Neuronal stem cell (in vitro differentiated cells): ENCODE measurements at regions not wholly inside any gene's neighbourhood (a gene's known extent, or its start where the extent isn't known, plus 50 kb on each side); places are given as distances from the start of the nearest gene placed in this dataset.

ENCODE experiments used
- DNase-seq: peaks from one replicate; pipeline ENCODE4 v3.0.0-alpha.2; 2013; ENCODE audit warnings: low spot score
- H2AFZ ChIP-seq: one replicate; pipeline ENCODE4 v1.6.1; 2013; ENCODE audit warnings: mild to moderate bottlenecking, low read length, inconsistent platforms
- H2AK5ac ChIP-seq: 2 replicates; pipeline ENCODE4 v1.6.1; 2013; ENCODE audit warnings: low read depth, mild to moderate bottlenecking, inconsistent platforms, low read length, moderate library complexity, mixed read lengths
- H2BK120ac ChIP-seq: 2 replicates; pipeline ENCODE4 v1.6.1; 2013; ENCODE audit warnings: low read depth, mild to moderate bottlenecking, inconsistent platforms, low read length, moderate library complexity, mixed read lengths
- H2BK12ac ChIP-seq: one replicate; pipeline ENCODE4 v1.6.1; 2013; ENCODE audit warnings: low read length, inconsistent platforms
- H2BK15ac ChIP-seq: 2 replicates; pipeline ENCODE4 v1.6.1; 2013; ENCODE audit warnings: mild to moderate bottlenecking, low read length, inconsistent platforms, mixed read lengths
- H2BK5ac ChIP-seq: one replicate; pipeline ENCODE4 v1.6.1; 2013; ENCODE audit warnings: inconsistent platforms, mild to moderate bottlenecking, low read length, moderate library complexity
- H3K14ac ChIP-seq: one replicate; pipeline ENCODE4 v1.6.1; 2013; ENCODE audit warnings: low read length, inconsistent platforms
- H3K18ac ChIP-seq: 2 replicates; pipeline ENCODE4 v1.6.1; 2013; ENCODE audit warnings: low read length, inconsistent platforms
- H3K23ac ChIP-seq: 2 replicates; pipeline ENCODE4 v1.6.1; 2013; ENCODE audit warnings: low read depth, mild to moderate bottlenecking, mixed read lengths, low read length, inconsistent platforms; ENCODE audit not compliant: poor library complexity
- H3K27ac ChIP-seq: replicated peaks from 3 replicates; pipeline ENCODE4 v1.5.1; 2013; ENCODE audit warnings: low read length, inconsistent platforms
- H3K27me3 ChIP-seq, 3 experiments: 2 replicates each; pipeline ENCODE4 v1.6.1; 2013; ENCODE audit warnings: low read length in 3 of 3, mild to moderate bottlenecking in 2 of 3, inconsistent platforms in 1 of 3, low read depth in 1 of 3, mixed read lengths in 1 of 3, moderate library complexity in 1 of 3; ENCODE audit not compliant: control insufficient read depth in 3 of 3, insufficient read depth in 3 of 3
- H3K36me3 ChIP-seq, 2 donors: replicated peaks in 1 of 2; 2 replicates each; pipeline ENCODE4 v1.6.1; 2013; ENCODE audit warnings: low read length in 2 of 2; ENCODE audit not compliant: control insufficient read depth in 2 of 2, insufficient read depth in 2 of 2
- H3K4ac ChIP-seq: 2 replicates; pipeline ENCODE4 v1.6.1; 2013; ENCODE audit warnings: inconsistent platforms, mild to moderate bottlenecking, low read length, moderate library complexity
- H3K4me1 ChIP-seq, 2 donors: 1 replicate in 1 of 2; 2 replicates in 1 of 2; pipeline ENCODE4 v1.6.1; 2013; ENCODE audit warnings: low read length in 2 of 2, low read depth in 1 of 2; ENCODE audit not compliant: control insufficient read depth in 2 of 2, insufficient read depth in 1 of 2
- H3K4me2 ChIP-seq: one replicate; pipeline ENCODE4 v1.6.1; 2013; ENCODE audit warnings: mild to moderate bottlenecking, low read length, inconsistent platforms; ENCODE audit not compliant: insufficient read depth, poor library complexity, severe bottlenecking
- H3K4me3 ChIP-seq, 2 donors: 2 replicates each; pipeline ENCODE4 v1.5.1; 2013; ENCODE audit warnings: low read length in 2 of 2, mild to moderate bottlenecking in 2 of 2, inconsistent platforms in 1 of 2, moderate library complexity in 1 of 2
- H3K79me1 ChIP-seq: one replicate; pipeline ENCODE4 v1.6.1; 2013; ENCODE audit warnings: low read depth, mild to moderate bottlenecking, inconsistent platforms, low read length, moderate library complexity
- H3K9ac ChIP-seq: one replicate; pipeline ENCODE4 v1.6.1; 2013; ENCODE audit warnings: mild to moderate bottlenecking, low read depth, low read length, inconsistent platforms; ENCODE audit not compliant: poor library complexity
- H3K9me3 ChIP-seq, 2 donors: replicated peaks in 1 of 2; 2 replicates each; pipeline versions ENCODE3 to v1.6.1; 2013; ENCODE audit warnings: low read length in 2 of 2, mild to moderate bottlenecking in 2 of 2, inconsistent platforms in 1 of 2, low read depth in 1 of 2, mixed read lengths in 1 of 2, moderate library complexity in 1 of 2; ENCODE audit not compliant: control insufficient read depth in 2 of 2, insufficient read depth in 1 of 2
- H4K8ac ChIP-seq: one replicate; pipeline ENCODE4 v1.6.1; 2013; ENCODE audit warnings: low read depth, mild to moderate bottlenecking, inconsistent platforms, low read length, moderate library complexity
- H4K91ac ChIP-seq: one replicate; pipeline ENCODE4 v1.6.1; 2013; ENCODE audit warnings: low read length, low read depth, mild to moderate bottlenecking, inconsistent platforms; ENCODE audit not compliant: poor library complexity
- WGBS, 2 donors: extraction: QIAGEN DNeasy Blood & Tissue Kit; methylation state at CpG; one replicate each; pipeline ENCODE4 v1.1.7; 2013; ENCODE audit warnings: missing lambda C conversion rate in 2 of 2, mixed read lengths in 1 of 2; ENCODE audit not compliant: insufficient read length in 2 of 2, insufficient replicate concordance in 1 of 2; ENCODE audit errors: extremely low coverage in 2 of 2; 5-methylcytosine and 5-hydroxymethylcytosine counted together

DNA sequence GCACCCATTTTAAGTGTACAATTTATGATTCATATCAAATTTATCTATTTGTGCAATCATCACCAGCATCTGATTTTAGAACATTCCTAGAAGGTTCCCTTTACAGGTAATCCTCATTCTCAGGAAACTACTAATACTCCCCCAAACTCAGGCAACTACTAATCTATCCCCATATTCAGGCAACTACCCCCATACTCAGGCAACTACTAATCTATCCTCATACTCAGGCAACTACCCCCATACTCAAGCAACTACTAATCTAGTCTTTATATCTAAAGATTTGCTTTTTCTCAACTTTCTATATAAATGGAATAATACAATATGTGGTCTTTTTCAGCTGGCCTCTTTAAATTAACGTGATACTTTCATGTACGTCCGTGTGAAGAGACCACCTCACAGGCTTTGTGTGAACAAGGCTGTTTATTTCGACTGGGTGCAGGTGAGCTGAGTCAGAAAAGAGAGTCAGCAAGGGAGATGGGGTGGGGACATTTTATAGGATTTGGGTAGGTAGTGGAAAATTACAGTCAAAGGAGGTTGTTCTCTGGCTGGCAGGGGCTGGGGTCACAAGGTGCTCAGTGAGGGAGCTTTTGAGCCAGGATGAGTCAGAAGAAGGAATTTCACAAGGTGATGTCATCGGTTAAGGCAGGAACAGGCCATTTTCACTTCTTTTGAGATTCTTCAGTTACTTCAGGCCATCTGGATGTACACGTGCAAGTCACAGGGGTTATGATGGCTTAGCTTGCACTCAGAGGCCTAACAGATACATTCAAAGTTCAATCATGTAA, 1444.5 kb upstream of the CADM2 start:
- H3K36me3 ChIP-seq, result no peaks in the 10 kb centered on the region
- H3K23ac ChIP-seq, result no peak overlapping the region
- no peak overlapping the region for H4K91ac ChIP-seq
- no peak overlapping the region for H3K4me3 ChIP-seq
- no peak overlapping the region for H3K4ac ChIP-seq
- no peak for DNase-seq
- no peaks in the 10 kb centered on the region for H3K4me1 ChIP-seq
- no peak overlapping the region for H2BK5ac ChIP-seq
- H3K27ac ChIP-seq, result no peak overlapping the region
- no peak overlapping the region for H3K9ac ChIP-seq
- no peak overlapping the region for H2BK120ac ChIP-seq
- H2AFZ ChIP-seq, result no peak overlapping the region
- no peak overlapping the region for H2BK15ac ChIP-seq
- H3K14ac ChIP-seq, result no peak overlapping the region
- no peaks in the 10 kb centered on the region for H3K9me3 ChIP-seq
- no peak overlapping the region for H2AK5ac ChIP-seq
- H4K8ac ChIP-seq, result no peak overlapping the region
- no peaks in the 10 kb centered on the region for H3K79me1 ChIP-seq
- no peak overlapping the region for H3K4me2 ChIP-seq
- WGBS, 2 donors, result no CpG with 5 or more reads among the region's 6 CpGs
- no peaks in the 10 kb centered on the region for H3K27me3 ChIP-seq
- H2BK12ac ChIP-seq, result no peak overlapping the region
- no peak overlapping the region for H3K18ac ChIP-seq

DNA sequence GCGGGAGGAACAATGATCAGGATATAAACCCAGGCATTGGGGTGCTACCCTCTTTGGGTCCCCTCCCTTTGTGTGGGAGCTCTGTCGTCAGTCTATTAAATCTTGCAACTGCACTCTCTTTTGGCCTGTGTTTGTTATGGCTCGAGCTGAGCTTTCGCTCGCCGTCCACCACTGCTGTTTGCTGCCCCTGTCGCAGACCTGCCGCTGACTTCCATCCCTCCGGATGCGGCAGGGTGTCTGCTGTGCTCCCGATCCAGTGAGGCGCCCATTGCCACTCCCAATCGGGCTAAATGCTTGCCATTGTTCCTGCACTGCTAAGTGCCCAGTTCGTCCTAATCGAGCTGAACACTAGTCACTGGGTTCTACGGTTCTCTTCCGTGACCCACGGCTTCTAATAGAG, 1443.7 kb upstream of the CADM2 start:
- Histone ChIP-seq H2AFZ (no peak overlapping the region), H2BK15ac (no peak overlapping the region), H3K4me3 (no peak overlapping the region), H3K18ac (no peak overlapping the region), H2AK5ac (no peak overlapping the region), H3K23ac (no peak overlapping the region), H4K8ac (no peak overlapping the region), H3K9me3 (no peaks in the 10 kb centered on the region), H3K9ac (no peak overlapping the region), H3K14ac (no peak overlapping the region), H2BK12ac (no peak overlapping the region), H2BK120ac (no peak overlapping the region), H3K27ac (no peak overlapping the region), H4K91ac (no peak overlapping the region), H3K4me1 (no peaks in the 10 kb centered on the region), H3K27me3 (no peaks in the 10 kb centered on the region), H2BK5ac (no peak overlapping the region), H3K36me3 (no peaks in the 10 kb centered on the region), H3K79me1 (no peaks in the 10 kb centered on the region), H3K4ac (no peak overlapping the region), H3K4me2 (no peak overlapping the region)
- WGBS, 2 donors, result no CpG with 5 or more reads among the region's 18 CpGs
- no peak for DNase-seq

GRCh38 chr3:83523470-83524073, 1435.2 kb upstream of the CADM2 start:
- H3K36me3 ChIP-seq, result no peaks in the 10 kb centered on the region
- H3K27ac ChIP-seq, result no peak overlapping the region
- H2BK120ac ChIP-seq, result no peak overlapping the region
- no peaks in the 10 kb centered on the region for H3K4me1 ChIP-seq
- no peaks in the 10 kb centered on the region for H3K79me1 ChIP-seq
- H4K91ac ChIP-seq, result no peak overlapping the region
- H3K4ac ChIP-seq, result no peak overlapping the region
- H3K14ac ChIP-seq, result no peak overlapping the region
- no peak overlapping the region for H2BK15ac ChIP-seq
- no peak overlapping the region for H2AFZ ChIP-seq
- H2BK12ac ChIP-seq, result no peak overlapping the region
- DNase-seq, result peak; percentile 64
- no CpG with 5 or more reads among the region's 7 CpGs for WGBS, 2 donors
- H3K4me3 ChIP-seq, result no peak overlapping the region
- no peak overlapping the region for H3K4me2 ChIP-seq
- no peaks in the 10 kb centered on the region for H3K27me3 ChIP-seq
- no peak overlapping the region for H3K9ac ChIP-seq
- H4K8ac ChIP-seq, result no peak overlapping the region
- H3K18ac ChIP-seq, result no peak overlapping the region
- H3K23ac ChIP-seq, result no peak overlapping the region
- H3K9me3 ChIP-seq, result no peaks in the 10 kb centered on the region
- no peak overlapping the region for H2BK5ac ChIP-seq
- no peak overlapping the region for H2AK5ac ChIP-seq

- Histone ChIP-seq H2BK12ac (no peak overlapping the region), H2AK5ac (no peak overlapping the region), H4K91ac (no peak overlapping the region), H3K79me1 (no peaks in the 10 kb centered on the region), H3K14ac (no peak overlapping the region), H3K27ac (no peak overlapping the region), H3K23ac (no peak overlapping the region), H2BK5ac (no peak overlapping the region), H3K4ac (no peak overlapping the region), H3K36me3 (no peaks in the 10 kb centered on the region), H3K4me3 (no peak overlapping the region), H3K9me3 (no peaks in the 10 kb centered on the region), H3K18ac (no peak overlapping the region), H2AFZ (no peak overlapping the region), H3K27me3 (no peaks in the 10 kb centered on the region), H4K8ac (no peak overlapping the region), H3K9ac (no peak overlapping the region), H3K4me1 (no peaks in the 10 kb centered on the region), H2BK15ac (no peak overlapping the region), H2BK120ac (no peak overlapping the region), H3K4me2 (no peak overlapping the region)
- no peak for DNase-seq
- no CpG with 5 or more reads among the region's 5 CpGs for WGBS, 2 donors
Observed at GRCh38 chr3:83524901-83525300, 1433.9 kb upstream of the CADM2 start.
